HG03139 (cell line): ENCODE measurements at regions not wholly inside any gene's neighbourhood (a gene's known extent, or its start where the extent isn't known, plus 50 kb on each side); places are given as distances from the start of the nearest gene placed in this dataset.
"Not testable (repeated sequence)": the region's sequence is repeated elsewhere in the genome, so short reads cannot be mapped to it uniquely, and the experiment has no call there.

ENCODE experiments used
- ATAC-seq: cut with Tn5 transposase; IDR thresholded peaks from one replicate; pipeline ENCODE4 v1.9.1; 2021; ENCODE audit not compliant: unreplicated experiment

- ATAC-seq, result no peak
Observed at GRCh38 chr4:60588556-60588955, 611.6 kb upstream of the ADGRL3 start.

GRCh38 chr4:60589425-60589824 is 610.7 kb upstream of the ADGRL3 start:
- no peak for ATAC-seq

GRCh38 chr4:60590116-60590515 is 610.0 kb upstream of the ADGRL3 start:
- no peak for ATAC-seq

- no peak for ATAC-seq
Observed at GRCh38 chr4:60605646-60606354, 594.3 kb upstream of the ADGRL3 start.

GRCh38 chr4:60611762-60612496 is 588.2 kb upstream of the ADGRL3 start:
- no peak for ATAC-seq

- ATAC-seq, result no peak
Observed at GRCh38 chr4:60617731-60618130, 582.4 kb upstream of the ADGRL3 start.

DNA sequence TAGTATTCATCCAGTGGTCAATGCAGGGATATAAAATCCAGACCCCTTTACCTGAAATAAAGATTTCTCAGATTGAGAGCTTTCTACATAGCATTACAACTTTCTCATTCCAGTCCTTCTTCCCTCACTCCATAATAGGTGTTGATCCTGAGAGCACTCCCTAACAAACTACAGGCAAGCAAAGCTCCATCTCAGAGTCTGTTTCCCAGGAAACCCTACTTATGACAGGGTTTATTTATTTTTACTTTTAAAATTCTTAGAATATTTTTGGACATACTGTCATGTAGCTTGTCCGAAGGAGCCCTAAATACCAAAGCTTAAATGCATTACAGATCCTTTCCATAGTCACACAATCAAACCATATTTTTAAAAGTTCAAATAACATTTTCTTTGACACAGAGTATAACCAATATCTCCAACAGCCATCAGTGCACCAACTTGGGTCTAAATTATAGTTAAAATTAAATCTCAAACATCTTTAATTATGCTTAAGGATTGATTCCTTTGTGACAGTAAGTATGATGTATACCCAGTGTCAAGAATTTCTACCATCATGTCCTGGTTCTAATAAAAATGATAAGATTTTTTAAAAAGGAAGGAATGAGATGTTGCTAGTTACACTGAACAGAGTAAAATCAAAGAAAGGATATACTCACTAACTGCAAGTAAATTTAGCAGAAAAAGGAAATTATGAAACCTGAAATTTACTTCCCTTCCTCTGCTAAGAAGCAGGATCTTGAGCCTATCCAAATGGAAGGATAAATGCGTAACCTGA is 580.4 kb upstream of the ADGRL3 start:
- ATAC-seq, result no peak

DNA sequence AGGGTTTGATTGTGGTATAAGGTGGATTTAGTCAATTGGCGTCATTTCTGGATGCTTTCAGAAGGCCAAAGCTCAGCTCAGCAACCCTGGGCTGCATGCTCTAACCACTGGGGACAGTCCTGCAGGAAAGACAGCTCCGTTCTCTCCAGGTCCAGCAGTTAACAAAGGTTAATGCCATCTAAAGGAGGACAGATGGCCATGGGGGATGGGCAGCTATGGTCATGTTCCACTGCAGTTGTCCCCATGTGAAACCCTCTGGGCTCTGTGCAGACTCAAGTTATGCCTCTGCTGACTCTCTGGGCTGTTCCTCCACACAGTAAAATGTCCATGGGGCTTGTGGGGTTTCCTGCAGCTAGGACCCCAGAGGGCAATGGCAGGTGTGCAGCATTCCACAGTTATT is 562.1 kb upstream of the ADGRL3 start:
- ATAC-seq, result no peak

DNA sequence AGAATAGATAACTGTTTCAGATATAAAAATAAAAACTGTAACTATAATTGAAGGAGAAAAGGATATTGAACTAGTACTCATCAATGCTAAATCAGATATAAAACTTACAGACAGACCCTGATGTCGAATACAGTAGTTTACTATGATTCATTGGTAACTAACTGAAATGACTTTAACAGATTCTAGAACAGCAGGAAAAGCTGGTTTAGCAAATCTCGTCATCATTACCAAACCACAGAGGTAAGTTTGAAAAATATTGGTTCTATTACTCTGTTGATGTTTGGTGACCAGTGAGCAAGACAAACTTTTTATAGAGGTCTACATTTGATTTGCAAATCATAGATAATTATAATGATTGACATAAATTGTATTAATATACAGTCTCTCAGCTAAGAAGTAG is 551.4 kb upstream of the ADGRL3 start:
- no peak for ATAC-seq

DNA sequence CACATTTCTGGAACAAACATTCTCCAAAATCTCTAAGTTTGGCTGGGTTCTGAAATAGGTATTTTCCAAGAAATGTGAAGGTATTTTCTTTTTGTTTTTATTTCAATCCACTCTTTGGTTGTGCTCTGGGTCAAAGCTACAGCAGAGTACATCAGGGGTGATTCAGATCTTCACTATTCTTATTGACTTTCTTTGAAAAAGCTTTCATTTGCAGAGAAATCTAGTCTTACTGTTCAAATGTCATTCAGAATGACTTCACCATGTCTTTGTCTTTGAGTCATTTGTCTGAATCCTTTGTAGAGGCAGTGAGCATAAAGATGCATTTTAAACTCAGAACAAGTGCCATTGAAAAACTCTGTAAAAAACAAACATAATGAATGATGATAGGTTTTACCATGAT is 547.2 kb upstream of the ADGRL3 start:
- no peak for ATAC-seq

DNA sequence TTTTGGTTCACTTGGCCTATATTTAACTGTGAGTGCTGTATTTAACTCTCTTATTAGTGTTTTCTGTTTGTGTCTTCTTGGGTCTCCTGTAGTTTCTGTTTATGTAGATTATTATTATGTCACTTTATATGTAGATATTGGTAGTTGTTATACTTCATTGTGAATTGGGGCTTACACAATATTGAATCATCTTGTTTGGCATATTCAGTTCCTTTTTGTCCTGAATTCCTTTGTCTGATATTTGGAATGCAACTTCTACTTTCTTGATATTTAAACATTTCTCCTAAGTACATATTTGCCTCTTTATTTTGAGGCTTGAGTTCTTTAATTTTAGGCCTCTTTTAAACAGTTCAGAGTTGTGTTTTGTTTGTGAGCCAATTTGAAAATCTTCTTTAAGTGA is 544.8 kb upstream of the ADGRL3 start:
- ATAC-seq, result no peak

DNA sequence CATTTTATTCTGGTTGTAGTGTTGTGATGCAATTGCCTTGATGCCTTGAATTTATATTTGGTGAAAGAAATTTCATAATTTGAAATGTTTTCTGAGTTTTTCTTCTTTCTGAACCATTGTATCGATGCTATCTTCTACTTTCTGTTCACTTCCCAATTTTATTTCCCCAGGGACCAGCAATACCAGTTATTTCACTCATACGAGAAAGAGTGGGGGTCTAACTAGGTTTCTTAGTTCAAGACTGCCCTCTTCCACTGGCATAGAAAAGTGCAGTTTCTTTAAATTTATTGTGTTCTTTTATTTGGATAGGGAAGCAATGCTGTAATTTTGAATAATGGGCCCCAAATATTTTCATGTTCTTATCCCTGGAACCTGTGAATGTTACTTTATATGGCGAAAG is 544.0 kb upstream of the ADGRL3 start:
- no peak for ATAC-seq

DNA sequence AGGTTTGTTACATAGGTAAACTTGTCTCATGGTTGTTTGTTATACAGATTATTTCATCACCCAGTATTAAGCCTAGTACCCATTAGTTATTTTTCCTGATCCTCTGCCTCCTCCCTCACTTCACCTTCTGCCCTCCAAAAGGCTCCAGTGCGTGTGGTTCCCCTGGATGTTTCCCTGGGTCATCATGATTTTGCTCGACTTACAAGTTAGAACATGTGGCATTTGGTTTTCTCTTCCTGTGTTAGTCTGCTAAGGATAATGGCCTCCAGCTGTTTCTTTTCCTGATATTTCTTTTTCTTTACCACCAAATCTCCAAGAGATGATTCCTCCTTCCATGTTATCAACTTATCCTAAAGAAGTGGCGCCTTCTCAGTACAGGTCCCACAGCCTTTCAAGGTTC is 543.1 kb upstream of the ADGRL3 start:
- ATAC-seq, result no peak

GRCh38 chr4:60657807-60658206 is 542.3 kb upstream of the ADGRL3 start:
- ATAC-seq, result no peak

- ATAC-seq, result no peak
Observed at GRCh38 chr4:60663769-60664168, 536.4 kb upstream of the ADGRL3 start.

DNA sequence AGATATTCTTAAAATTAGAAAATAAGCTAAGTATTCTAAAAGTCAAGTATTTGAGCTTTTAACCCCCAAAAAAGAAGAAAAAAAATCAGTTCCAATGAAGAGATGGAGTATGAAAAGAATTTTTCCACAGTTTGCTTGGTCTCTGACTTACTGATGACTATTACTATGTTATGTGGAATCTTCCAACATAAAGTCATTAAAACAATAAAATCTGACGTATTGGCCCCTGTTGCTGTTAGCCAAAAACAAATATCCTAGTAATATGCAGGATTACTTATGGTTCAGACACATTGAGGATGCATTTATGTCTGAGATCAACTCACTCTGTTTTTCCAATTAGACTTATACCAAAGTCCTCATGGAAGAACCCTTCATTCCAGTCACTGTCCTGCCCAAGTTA is 517.2 kb upstream of the ADGRL3 start:
- no peak for ATAC-seq

GRCh38 chr4:60683357-60683756 is 516.8 kb upstream of the ADGRL3 start:
- ATAC-seq, result no peak

GRCh38 chr4:60683973-60684372 is 516.2 kb upstream of the ADGRL3 start:
- ATAC-seq, result no peak

DNA sequence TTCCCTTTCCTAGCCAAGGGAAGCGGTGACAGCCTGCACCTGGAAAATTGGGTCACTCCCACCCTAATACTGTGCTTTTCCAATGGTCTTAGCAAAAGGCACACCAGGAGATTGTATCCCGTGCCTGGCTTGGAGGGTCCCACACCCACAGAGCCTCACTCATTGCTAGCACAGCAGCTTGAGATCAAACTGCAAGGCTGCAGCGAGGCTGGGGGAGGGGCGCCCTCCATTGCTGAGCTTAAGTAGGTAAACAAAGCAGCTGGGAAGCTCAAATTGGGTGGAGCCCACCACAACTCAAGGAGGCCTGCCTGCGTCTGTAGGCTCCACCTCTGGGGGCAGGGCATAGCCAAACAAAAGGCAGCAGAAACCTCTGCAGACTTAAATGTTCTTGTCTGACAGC is 504.1 kb upstream of the ADGRL3 start:
- not testable (repeated sequence) for ATAC-seq

DNA sequence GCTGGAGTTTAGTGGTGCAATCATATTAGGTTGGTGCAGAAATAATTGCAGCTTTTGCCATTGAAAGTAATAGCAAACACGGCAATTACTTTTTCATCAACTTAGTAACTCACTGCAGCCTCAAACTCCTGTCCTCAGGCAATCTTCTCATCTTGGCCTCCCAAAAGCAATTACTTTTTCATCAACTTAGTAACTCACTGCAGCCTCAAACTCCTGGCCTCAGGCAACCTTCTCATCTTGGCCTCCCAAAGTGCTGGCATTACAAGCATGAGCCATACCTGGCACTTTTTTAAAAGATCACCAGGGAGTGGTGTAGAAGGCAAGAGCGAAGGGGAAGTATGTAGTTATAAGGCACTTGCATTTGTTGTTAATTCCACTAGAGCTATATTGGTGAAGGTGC is 491.1 kb upstream of the ADGRL3 start:
- ATAC-seq, result no peak

DNA sequence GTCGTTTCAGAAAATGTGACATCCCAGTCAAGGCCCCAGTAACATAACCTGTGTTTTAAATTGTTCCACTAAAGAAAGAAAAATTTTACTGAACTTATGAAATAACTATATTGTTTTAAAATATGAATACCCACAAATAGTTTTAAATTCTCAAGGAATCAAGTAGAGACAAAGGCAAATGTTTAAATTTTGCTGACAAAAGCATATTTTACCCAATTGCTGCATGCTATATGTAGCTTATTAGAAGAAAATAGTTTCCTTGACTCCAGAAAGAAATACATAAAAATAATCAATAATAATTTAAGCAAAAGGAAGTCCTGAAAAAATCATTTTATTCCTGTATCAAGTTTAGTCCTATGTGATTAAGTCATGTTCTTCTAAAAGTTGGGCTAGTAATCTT is 481.3 kb upstream of the ADGRL3 start:
- no peak for ATAC-seq

- no peak for ATAC-seq
Observed at GRCh38 chr4:60721685-60722084, 478.4 kb upstream of the ADGRL3 start.
